HG03045 (cell line): ENCODE measurements at regions not wholly inside any gene's neighbourhood (a gene's known extent, or its start where the extent isn't known, plus 50 kb on each side); places are given as distances from the start of the nearest gene placed in this dataset.

Experiments
- ATAC-seq: cut with Tn5 transposase; IDR thresholded peaks from one replicate; pipeline ENCODE4 v1.9.1; 2021; ENCODE audit warnings: mild to moderate bottlenecking, moderate library complexity; ENCODE audit not compliant: unreplicated experiment

GRCh38 chr6:170117111-170117972 is 173.5 kb downstream of the DLL1 start:
- ATAC-seq = no peak

DNA sequence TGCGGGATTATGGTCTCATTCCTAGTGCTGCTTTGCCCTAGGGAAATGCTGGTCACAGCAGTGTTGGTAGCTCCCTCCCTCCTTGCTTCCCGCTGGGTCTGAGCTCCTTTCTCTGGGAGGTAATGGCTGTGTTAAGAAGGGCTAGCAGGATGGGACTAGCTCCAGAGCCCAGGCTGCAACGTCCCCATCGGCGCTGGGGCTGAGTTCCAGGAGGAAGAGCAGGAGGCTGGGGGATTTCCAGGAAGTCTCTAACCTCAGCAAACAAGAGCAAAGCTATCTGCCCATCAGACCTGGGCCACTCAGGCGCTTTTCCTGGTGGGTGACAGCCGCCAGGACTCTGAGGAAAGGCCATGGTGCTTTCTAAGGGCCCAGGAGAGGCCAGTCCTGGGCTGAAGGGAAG is 174.2 kb downstream of the DLL1 start:
- no peak for ATAC-seq

- no peak for ATAC-seq
Observed at GRCh38 chr6:170114956-170115855, 175.7 kb downstream of the DLL1 start.

- no peak for ATAC-seq
Observed at GRCh38 chr6:170114187-170114945, 176.5 kb downstream of the DLL1 start.

DNA sequence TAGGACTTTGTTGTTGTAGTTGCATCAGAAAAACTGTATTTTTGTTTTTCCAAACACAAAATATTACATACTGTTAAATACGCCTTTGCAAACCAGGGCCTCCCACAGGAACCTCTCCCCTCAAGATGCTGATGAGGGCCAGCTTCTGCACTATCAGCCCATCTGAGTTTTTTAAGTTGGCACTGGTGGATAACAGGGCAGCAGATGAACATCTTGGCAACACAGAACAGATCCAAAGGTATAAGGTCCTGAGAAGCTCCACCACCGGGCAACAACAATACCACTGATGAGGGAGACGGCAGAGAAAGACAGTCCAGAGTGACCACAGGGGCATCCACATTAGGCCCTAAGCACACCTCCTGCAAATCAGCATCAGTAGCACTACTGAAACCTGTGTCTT is 177.7 kb downstream of the DLL1 start:
- no peak for ATAC-seq

DNA sequence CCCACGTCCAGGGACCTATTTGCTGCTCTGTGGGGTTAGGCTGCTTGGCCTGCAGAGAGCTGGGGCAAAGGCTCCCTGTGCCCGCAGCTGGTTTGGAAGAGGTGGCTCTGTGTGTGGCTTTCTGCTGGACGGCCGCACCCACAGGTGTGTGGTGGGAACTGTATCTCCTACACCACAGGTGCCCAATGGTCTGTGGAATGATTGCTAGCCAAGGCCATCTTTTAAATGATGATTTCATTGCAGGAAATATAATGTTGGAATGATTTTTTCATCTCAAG is 178.4 kb downstream of the DLL1 start:
- no peak for ATAC-seq

GRCh38 chr6:170111816-170112582 is 178.9 kb downstream of the DLL1 start:
- ATAC-seq = no peak

GRCh38 chr6:170111141-170111664 is 179.7 kb downstream of the DLL1 start:
- ATAC-seq = no peak

DNA sequence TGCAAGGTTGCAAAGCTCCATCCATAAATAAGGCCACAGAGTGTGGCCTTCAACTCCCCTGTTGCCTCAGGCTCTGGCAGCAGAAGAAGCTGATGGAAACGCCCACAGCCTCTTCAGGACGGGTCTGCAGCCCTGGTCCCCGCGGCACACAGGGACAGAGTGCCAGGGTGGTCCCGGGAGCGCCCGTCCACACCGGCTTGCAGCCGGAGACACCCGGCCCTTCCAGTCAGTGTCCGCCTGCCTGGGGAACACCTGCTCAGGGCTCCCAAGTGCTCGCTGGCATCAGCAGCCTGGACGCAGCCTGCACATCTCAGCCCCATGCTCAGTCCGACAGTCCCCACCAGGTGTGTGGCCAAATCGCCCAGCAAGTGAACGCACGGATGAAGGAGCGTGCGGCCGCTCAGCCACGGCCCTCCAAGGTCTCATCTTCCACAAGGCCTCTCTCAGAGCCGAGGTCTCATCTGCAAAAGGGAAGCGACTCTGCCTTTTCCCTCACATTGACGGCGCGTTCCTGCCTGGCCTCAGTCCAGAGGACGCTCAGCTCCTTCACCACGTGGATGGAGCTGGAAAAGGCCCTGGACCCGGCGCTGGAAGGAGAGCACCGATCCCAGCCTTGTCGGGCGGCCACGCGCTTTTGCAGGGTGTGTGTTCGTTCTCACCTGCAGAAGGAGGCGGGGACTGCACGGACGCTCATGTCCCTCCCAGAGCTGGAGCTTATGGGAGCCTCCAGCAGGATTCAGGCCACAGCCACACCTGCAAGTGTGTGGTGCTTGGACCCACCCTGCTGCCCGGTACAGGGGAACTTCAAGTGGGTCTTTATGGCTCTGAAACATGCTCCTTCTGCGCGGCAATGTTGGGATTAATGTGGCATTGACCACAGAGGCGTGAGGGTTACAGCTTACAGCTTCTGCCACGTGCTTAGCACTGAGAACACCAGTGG is 180.4 kb downstream of the DLL1 start:
- no peak for ATAC-seq

DNA sequence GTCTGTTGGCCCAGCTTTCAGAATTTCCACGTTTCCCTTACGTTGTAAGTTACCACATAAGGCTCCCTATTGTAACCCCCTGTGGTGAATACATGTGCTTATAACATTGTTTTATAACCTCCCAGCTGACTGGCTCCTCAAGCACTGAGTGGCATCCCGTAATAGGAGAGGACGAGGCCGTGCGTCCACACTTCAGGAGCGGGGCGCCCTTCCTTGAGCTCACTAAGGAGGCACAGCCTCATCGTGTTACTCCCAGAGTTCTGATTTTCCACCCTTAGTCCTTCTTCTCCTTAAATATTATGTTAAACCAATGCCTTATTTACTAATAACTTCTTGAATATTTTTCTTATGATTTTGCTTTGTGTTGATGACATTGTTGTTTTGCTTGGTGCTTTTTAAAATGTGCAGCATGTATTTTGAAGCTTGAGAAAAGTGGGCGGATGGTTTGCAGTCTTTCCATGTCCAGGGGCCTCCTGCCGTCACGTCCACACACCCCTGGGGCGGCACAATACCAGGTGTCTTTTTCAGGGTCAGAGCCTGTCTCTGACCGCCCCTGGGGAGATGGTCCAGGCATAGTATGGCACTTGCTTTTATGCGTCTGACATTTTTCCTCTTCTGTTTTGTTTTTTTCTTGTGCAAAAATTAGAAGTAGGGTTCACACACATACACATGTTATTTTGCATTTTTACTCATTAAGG is 181.8 kb downstream of the DLL1 start:
- no peak for ATAC-seq

DNA sequence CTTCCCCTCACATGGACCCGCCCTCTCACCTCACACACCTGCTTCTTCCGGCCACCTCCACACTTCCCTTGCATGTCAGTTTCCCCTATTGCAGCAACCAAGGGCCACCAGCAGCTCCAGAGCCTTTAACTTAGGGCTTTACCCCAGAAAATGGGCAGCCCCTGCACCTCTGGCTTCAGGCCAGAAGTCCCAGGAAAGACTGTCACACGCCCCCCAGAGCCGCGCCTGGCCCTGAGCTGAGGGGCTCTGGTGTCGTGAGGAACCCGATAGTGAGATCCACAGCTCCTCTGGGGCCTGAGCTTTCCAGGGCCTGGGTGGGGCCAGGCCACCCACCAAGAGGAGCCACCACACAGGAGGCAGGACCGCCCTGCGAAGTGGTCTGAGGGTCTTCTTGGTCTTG is 182.4 kb downstream of the DLL1 start:
- no peak for ATAC-seq

DNA sequence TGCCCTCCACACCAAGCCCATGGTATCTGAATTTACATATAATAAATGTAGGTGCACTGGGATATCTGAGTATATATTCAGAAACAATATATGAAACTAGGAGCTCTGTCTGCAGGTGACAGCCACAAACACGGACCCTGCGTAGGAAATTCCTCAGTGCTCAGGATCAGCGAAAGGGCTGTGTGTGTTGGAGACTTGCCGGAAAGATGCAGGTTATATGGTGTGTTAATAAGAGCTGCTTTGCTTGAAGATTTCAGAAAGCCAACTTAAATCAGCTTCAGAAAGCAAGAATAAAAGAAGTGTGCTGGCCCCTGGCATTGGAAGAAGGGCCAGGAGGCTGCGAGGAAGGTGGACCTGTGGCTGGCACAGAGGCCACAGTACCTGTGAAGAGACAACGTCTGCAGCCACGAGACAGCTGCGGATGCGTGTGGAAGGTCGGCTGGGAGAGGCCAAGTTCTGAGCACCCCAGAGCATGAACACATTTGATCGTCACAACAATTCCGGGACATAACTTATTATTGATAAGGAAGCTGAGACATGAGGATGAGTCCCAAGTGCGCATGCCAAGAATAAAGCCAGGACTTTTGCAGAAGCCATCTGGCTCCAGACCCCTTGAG is 183.2 kb downstream of the DLL1 start:
- no peak for ATAC-seq

DNA sequence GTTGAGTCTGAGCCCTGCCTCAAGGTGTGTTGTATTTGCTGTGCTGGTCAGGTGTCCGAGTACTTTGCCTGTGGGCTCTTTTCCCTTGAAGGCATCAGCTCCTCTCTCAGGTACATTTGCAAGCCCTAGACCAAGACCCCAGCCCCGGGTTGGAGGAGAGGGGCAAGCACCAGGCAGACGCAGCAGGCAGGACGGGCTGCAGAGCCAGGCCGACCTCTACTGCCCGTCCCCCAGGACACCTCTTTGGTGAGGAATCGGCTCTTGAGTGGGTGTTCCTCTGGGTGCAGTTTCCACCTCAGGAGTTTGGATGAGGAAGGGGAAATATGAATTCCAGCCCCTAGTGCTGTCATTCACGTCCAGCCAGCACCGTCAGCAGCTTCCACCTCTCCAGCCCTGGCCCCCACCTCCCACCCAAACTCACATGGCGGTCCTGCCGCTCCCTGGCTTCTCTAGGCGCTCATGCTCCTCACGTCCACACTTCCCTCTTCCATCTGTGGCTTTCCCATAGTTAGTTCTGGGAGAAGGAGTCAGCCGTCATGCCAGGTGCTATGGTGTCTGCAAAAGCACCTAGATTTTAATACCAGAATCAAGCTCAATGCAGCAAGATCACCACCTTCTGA is 183.9 kb downstream of the DLL1 start:
- ATAC-seq = no peak

GRCh38 chr6:170102582-170103481 is 188.0 kb downstream of the DLL1 start:
- ATAC-seq = no peak

- ATAC-seq = no peak
Observed at GRCh38 chr6:170102038-170102437, 188.8 kb downstream of the DLL1 start.

DNA sequence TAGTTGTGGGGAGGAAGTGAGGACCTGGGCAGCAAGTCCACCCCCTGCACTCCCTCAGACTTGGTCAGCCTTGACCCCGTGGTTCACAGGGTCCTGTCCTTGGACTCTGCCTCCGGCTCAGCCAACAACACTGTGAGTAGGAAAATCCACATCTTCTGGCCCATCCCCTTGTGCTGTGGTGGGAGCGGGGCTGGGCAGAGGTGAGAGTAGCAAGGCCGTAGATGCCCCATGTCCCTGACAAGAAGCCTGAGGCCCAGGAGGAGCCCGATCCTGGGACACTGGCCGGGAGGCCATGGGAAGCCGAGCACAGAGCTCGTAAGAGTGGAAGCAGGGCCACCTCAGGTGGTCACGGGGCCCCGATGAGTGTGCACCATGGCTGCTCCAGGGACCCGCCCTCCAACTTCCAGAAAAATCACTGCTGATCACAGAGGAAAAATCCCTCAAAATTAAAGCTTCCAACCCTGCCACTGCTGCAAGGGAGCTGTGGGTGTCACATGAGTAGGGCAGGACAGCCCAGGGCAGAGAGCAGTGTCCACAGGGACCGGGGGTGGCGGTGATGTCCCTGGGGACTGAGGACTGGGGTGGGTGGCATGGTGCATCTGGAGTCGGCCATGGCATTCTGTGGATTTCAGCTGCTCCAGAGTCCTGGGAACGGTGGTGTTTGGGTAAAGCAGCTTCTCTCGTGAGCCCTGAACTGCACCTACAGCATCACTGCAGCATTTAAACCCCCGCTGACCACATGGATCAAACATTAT is 189.4 kb downstream of the DLL1 start:
- ATAC-seq = no peak
